ENCODE measurements at regions not wholly inside any gene's neighbourhood (a gene's known extent, or its start where the extent isn't known, plus 50 kb on each side); places are given as distances from the start of the nearest gene placed in this dataset.

- no peaks in the 10 kb centered on the region for H3K27me3 ChIP-seq (ENCODE audit: insufficient read depth, low read depth, severe bottlenecking)
- no peaks in the 10 kb centered on the region for H3K9me3 ChIP-seq (ENCODE audit: severe bottlenecking)
- DNase-seq: no peak
- no peak for TF ChIP-seq CTCF (IDR thresholded peaks at IDR 0.05; ENCODE audit: low read depth, low read length)
- no peak overlapping the region for H3K27ac ChIP-seq
- H3K36me3 ChIP-seq: no peaks in the 10 kb centered on the region
- H3K4me3 ChIP-seq (ENCODE audit: low read depth, low read length): no peak overlapping the region
Observed at GRCh38 chr11:11115475-11115874, 237.6 kb downstream of the CSNK2A3 start.

- no peak for TF ChIP-seq CTCF (IDR thresholded peaks at IDR 0.05; ENCODE audit: low read depth, low read length)
- DNase-seq: no peak
- H3K27me3 ChIP-seq (ENCODE audit: insufficient read depth, low read depth, severe bottlenecking): no peaks in the 10 kb centered on the region
Observed at GRCh38 chr11:11113626-11114025, 239.4 kb downstream of the CSNK2A3 start.

GRCh38 chr11:11108026-11108425, 245.0 kb downstream of the CSNK2A3 start:
- no peak for TF ChIP-seq CTCF (IDR thresholded peaks at IDR 0.05; ENCODE audit: low read depth, low read length)
- Histone ChIP-seq H3K36me3 (no peaks in the 10 kb centered on the region), H3K27ac (no peak overlapping the region), H3K9me3 (ENCODE audit: severe bottlenecking) (no peaks in the 10 kb centered on the region), H3K4me3 (ENCODE audit: low read depth, low read length) (no peak overlapping the region), H3K27me3 (ENCODE audit: insufficient read depth, low read depth, severe bottlenecking) (no peaks in the 10 kb centered on the region)
- DNase-seq: no peak

More at GRCh38 chr11:11113626-11114025, 239.4 kb downstream of the CSNK2A3 start:
- Histone ChIP-seq H3K27ac (no peak overlapping the region), H3K9me3 (ENCODE audit: severe bottlenecking) (no peaks in the 10 kb centered on the region), H3K4me3 (ENCODE audit: low read depth, low read length) (no peak overlapping the region), H3K36me3 (no peaks in the 10 kb centered on the region)

- no peak for TF ChIP-seq CTCF (IDR thresholded peaks at IDR 0.05; ENCODE audit: low read depth, low read length)
- Histone ChIP-seq H3K4me3 (ENCODE audit: low read depth, low read length) (no peak overlapping the region), H3K27ac (no peak overlapping the region), H3K9me3 (ENCODE audit: severe bottlenecking) (no peaks in the 10 kb centered on the region), H3K27me3 (ENCODE audit: insufficient read depth, low read depth, severe bottlenecking) (no peaks in the 10 kb centered on the region), H3K36me3 (no peaks in the 10 kb centered on the region)
- DNase-seq: no peak
Observed at GRCh38 chr11:11107076-11107723, 245.8 kb downstream of the CSNK2A3 start.

- DNase-seq: no peak
- Histone ChIP-seq H3K9me3 (ENCODE audit: severe bottlenecking) (no peaks in the 10 kb centered on the region), H3K27ac (no peak overlapping the region), H3K4me3 (ENCODE audit: low read depth, low read length) (no peak overlapping the region), H3K27me3 (ENCODE audit: insufficient read depth, low read depth, severe bottlenecking) (no peaks in the 10 kb centered on the region), H3K36me3 (no peaks in the 10 kb centered on the region)
- no peak for TF ChIP-seq CTCF (IDR thresholded peaks at IDR 0.05; ENCODE audit: low read depth, low read length)
Observed at GRCh38 chr11:11105361-11105760, 247.5 kb upstream of the ZBED5 start.
